GM12892 (cell line): ENCODE measurements at regions not wholly inside any gene's neighbourhood (a gene's known extent, or its start where the extent isn't known, plus 50 kb on each side); places are given as distances from the start of the nearest gene placed in this dataset.

Experiments
- POLR2A ChIP-seq: IDR thresholded peaks from 2 replicates; pipeline ENCODE4 v1.6.1; 2011; ENCODE audit warnings: low read depth, low read length, control low read depth
- POLR2AphosphoS5 ChIP-seq: IDR thresholded peaks from 2 replicates; pipeline ENCODE4 v1.6.1; 2011; ENCODE audit warnings: low read depth, low read length, control low read depth

DNA sequence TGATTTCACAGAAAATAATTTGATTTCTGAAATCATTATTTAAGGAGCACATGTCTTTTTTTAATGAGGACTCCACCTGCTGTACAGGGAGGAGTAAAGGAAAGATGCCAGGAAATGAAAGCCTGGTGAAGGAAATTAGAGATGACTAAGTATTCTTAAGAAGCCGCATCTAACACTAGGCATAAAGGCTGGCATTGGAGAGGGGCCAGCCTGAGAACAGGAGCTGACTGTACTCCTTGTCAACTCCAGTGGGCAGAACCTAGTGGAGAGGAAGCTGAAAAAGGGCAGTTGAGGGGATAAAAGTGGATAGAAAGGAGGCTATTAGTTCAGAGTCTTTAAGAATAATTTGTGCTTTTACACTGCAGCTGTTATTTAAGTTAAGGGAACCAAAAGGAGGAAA lies 393.0 kb downstream of the PPP1R2C start:
- no peak for TF ChIP-seq POLR2AphosphoS5
- no peak for TF ChIP-seq POLR2A
